SIG-M5 (cell line): ENCODE measurements at regions not wholly inside any gene's neighbourhood (a gene's known extent, or its start where the extent isn't known, plus 50 kb on each side); places are given as distances from the start of the nearest gene placed in this dataset.
"Not testable (repeated sequence)": the region's sequence is repeated elsewhere in the genome, so short reads cannot be mapped to it uniquely, and the experiment has no call there.

ENCODE experiments used
- DNase-seq: peaks from one replicate; lab custom pipeline; 2025; lab: John Stamatoyannopoulos, UW

GRCh38 chr11:29623144-29623722 lies 393.6 kb downstream of the KCNA4 start:
- no peak for DNase-seq

- no peak for DNase-seq
Measured at GRCh38 chr11:29616611-29617010, 400.2 kb downstream of the KCNA4 start.

GRCh38 chr11:29612423-29612822 lies 404.4 kb downstream of the KCNA4 start:
- no peak for DNase-seq

- DNase-seq: no peak
Measured at GRCh38 chr11:29606330-29607031, 410.3 kb downstream of the KCNA4 start.

- DNase-seq: not testable (repeated sequence)
Measured at GRCh38 chr11:29600151-29600575, 416.7 kb downstream of the KCNA4 start.

- no peak for DNase-seq
Measured at GRCh38 chr11:29584342-29584741, 432.5 kb downstream of the KCNA4 start.

GRCh38 chr11:29578806-29579205 lies 438.0 kb downstream of the KCNA4 start:
- DNase-seq: no peak

GRCh38 chr11:29564486-29564885 lies 452.3 kb downstream of the KCNA4 start:
- no peak for DNase-seq

- DNase-seq: no peak
Measured at GRCh38 chr11:29562183-29562582, 454.6 kb downstream of the KCNA4 start.

- DNase-seq: no peak
Measured at GRCh38 chr11:29553990-29554389, 462.8 kb downstream of the KCNA4 start.

- no peak for DNase-seq
Measured at GRCh38 chr11:29538339-29539036, 478.3 kb downstream of the KCNA4 start.

GRCh38 chr11:29534836-29535235 lies 482.0 kb downstream of the KCNA4 start:
- no peak for DNase-seq

GRCh38 chr11:29530961-29531360 lies 485.9 kb downstream of the KCNA4 start:
- DNase-seq: no peak

GRCh38 chr11:29527391-29527936 lies 489.4 kb downstream of the KCNA4 start:
- DNase-seq: peak; percentile 93

GRCh38 chr11:29518389-29519174 lies 498.2 kb downstream of the KCNA4 start:
- peak; percentile 66 for DNase-seq

- DNase-seq: no peak
Measured at GRCh38 chr11:29511394-29511793, 505.4 kb downstream of the KCNA4 start.

GRCh38 chr11:29507376-29507775 lies 509.5 kb downstream of the KCNA4 start:
- DNase-seq: no peak

GRCh38 chr11:29495676-29496075 lies 521.2 kb downstream of the KCNA4 start:
- DNase-seq: no peak

GRCh38 chr11:29490938-29491337 lies 525.9 kb downstream of the KCNA4 start:
- no peak for DNase-seq

- no peak for DNase-seq
Measured at GRCh38 chr11:29486301-29486700, 530.5 kb downstream of the KCNA4 start.

- DNase-seq: no peak
Measured at GRCh38 chr11:29485641-29486040, 531.2 kb downstream of the KCNA4 start.

GRCh38 chr11:29484548-29484947 lies 532.3 kb downstream of the KCNA4 start:
- DNase-seq: no peak
